HCT116 (cell line): ENCODE measurements at regions not wholly inside any gene's neighbourhood (a gene's known extent, or its start where the extent isn't known, plus 50 kb on each side); places are given as distances from the start of the nearest gene placed in this dataset.

Experiments
- ATAC-seq: fragments of 200-7000 bp; cut with Tn5 transposase; 2 replicates; pipeline ENCODE4 v1.9.1; 2020; ENCODE audit warnings: mild to moderate bottlenecking, moderate library complexity
- BruUV-seq: library from RNA; stranded (reverse); fragments of 400-500 nt; replicated peaks from 2 replicates; lab custom pipeline; 2021; lab: Mats Ljungman, UMichigan
- CTCF ChIA-PET: fragments of 300-600 bp; sonication (Branson Sonifier 250); formaldehyde crosslinking; loops from one replicate; lab custom pipeline; 2021; ENCODE audit warnings: antibody characterized with exemption; lab: Charles Lee
- POLR2A ChIA-PET: fragments of 300-600, 350-600 bp; sonication (Branson Sonifier 250); formaldehyde crosslinking; loops from one replicate; lab custom pipeline; 2021; ENCODE audit warnings: antibody characterized with exemption; lab: Charles Lee
- RAD21 ChIA-PET, 2 experiments: fragments of 300-600 bp; sonication (Branson Sonifier 250); formaldehyde crosslinking; loops; one replicate each; lab custom pipeline; 2023; ENCODE audit warnings: low total read pairs in 2 of 2; ENCODE audit not compliant: uncharacterized antibody in 2 of 2, unreplicated experiment in 2 of 2, low non-redundant PET in 1 of 2; lab: Charles Lee
- DNase-seq: peaks from one replicate; pipeline ENCODE4 v3.0.0-alpha.2; 2010; ENCODE audit warnings: low read depth, low spot score
- H2AFZ ChIP-seq: fragments of 200-600 bp; shearing (Covaris generic), sonication (generic); 2 replicates; pipeline ENCODE4 v1.6.1; 2017; ENCODE audit warnings: low read depth, mixed run types, mixed read lengths, antibody characterized with exemption, low read length; ENCODE audit not compliant: poor library complexity, severe bottlenecking
- H3K27ac ChIP-seq: 2 replicates; pipeline ENCODE4 v1.5.1; 2012; ENCODE audit warnings: low read depth, low read length
- H3K27me3 ChIP-seq: fragments of 200-600 bp; sonication (generic); 2 replicates; pipeline ENCODE4 v1.6.1; 2016; ENCODE audit warnings: mixed run types, low read length, mixed read lengths; ENCODE audit not compliant: insufficient read depth
- H3K36me3 ChIP-seq, 2 experiments: fragments of 200-500 bp in 1 of 2; fragments of 200-600 bp in 1 of 2; sonication (Bioruptor generic) in 1 of 2; sonication (generic) in 1 of 2; 2 replicates each; pipeline versions ENCODE4 v1.5.1 to v1.6.1; 2014 to 2016; ENCODE audit warnings: low read length in 2 of 2, inconsistent platforms in 1 of 2, mixed read lengths in 1 of 2, mixed run types in 1 of 2; ENCODE audit not compliant: insufficient read depth in 2 of 2, control insufficient read depth in 1 of 2
- H3K4me1 ChIP-seq, 2 experiments: fragments of 200-600 bp in 1 of 2; sonication (generic) in 1 of 2; 2 replicates each; pipeline versions ENCODE4 v1.5.1 to v1.6.1; 2012 to 2017; ENCODE audit warnings: low read length in 2 of 2, inconsistent platforms in 1 of 2, mild to moderate bottlenecking in 1 of 2, mixed read lengths in 1 of 2, mixed run types in 1 of 2, moderate library complexity in 1 of 2; ENCODE audit not compliant: insufficient read depth in 2 of 2, control insufficient read depth in 1 of 2
- H3K4me2 ChIP-seq: fragments of 200-600 bp; sonication (generic); 2 replicates; pipeline ENCODE4 v1.6.1; 2017; ENCODE audit warnings: mixed run types, low read length, mixed read lengths
- H3K4me3 ChIP-seq, 2 experiments: fragments of 200-600 bp in 1 of 2; sonication (generic) in 1 of 2; replicated peaks in 1 of 2; 2 replicates each; pipeline ENCODE4 v1.5.1; 2011 to 2016; ENCODE audit warnings: low read length in 2 of 2, control low read depth in 1 of 2, low read depth in 1 of 2, mild to moderate bottlenecking in 1 of 2, mixed read lengths in 1 of 2, mixed run types in 1 of 2
- H3K79me2 ChIP-seq: fragments of 200-600 bp; sonication (generic); 2 replicates; pipeline ENCODE4 v1.6.1; 2017; ENCODE audit warnings: mild to moderate bottlenecking, mixed run types, low read length, moderate library complexity, mixed read lengths; ENCODE audit not compliant: insufficient read depth
- H3K9ac ChIP-seq: fragments of 200-600 bp; sonication (generic); 2 replicates; pipeline ENCODE4 v1.6.1; 2016; ENCODE audit warnings: low read length, mixed read lengths
- H3K9me2 ChIP-seq: fragments of 200-600 bp; sonication (generic), shearing (Covaris generic); 2 replicates; pipeline ENCODE4 v1.6.1; 2017; ENCODE audit warnings: mixed run types, mild to moderate bottlenecking, moderate library complexity; ENCODE audit not compliant: insufficient read depth
- H3K9me3 ChIP-seq, 2 experiments: fragments of 200-500 bp in 1 of 2; fragments of 200-600 bp in 1 of 2; sonication (Bioruptor generic) in 1 of 2; sonication (generic) in 1 of 2; 2 replicates each; pipeline ENCODE4 v1.6.1; 2014 to 2017; ENCODE audit warnings: low read length in 2 of 2, mixed read lengths in 2 of 2, inconsistent platforms in 1 of 2, low read depth in 1 of 2, mild to moderate bottlenecking in 1 of 2, mixed run types in 1 of 2, moderate library complexity in 1 of 2; ENCODE audit not compliant: control insufficient read depth in 1 of 2, insufficient read depth in 1 of 2
- H4K20me1 ChIP-seq: fragments of 200-600 bp; sonication (generic), shearing (Covaris generic); 2 replicates; pipeline ENCODE4 v1.6.1; 2017; ENCODE audit warnings: mixed run types, mild to moderate bottlenecking, moderate library complexity; ENCODE audit not compliant: insufficient read depth
- ATF3 ChIP-seq: IDR thresholded peaks from 2 replicates; pipeline ENCODE4 v1.6.1; 2012
- CEBPB ChIP-seq: IDR thresholded peaks from 2 replicates; pipeline ENCODE4 v1.6.1; 2012; ENCODE audit warnings: low read depth
- EGR1 ChIP-seq: IDR thresholded peaks from 2 replicates; pipeline ENCODE4 v1.6.1; 2012; ENCODE audit warnings: low read depth
- ELF1 ChIP-seq: IDR thresholded peaks from 2 replicates; pipeline ENCODE4 v1.6.1; 2012; ENCODE audit warnings: low read depth, borderline replicate concordance
- EZH2 ChIP-seq: fragments of 200-600 bp; sonication (generic); IDR thresholded peaks from 2 replicates; pipeline ENCODE4 v1.6.1; 2017; ENCODE audit warnings: antibody characterized with exemption, mixed run types
- FOSL1 ChIP-seq: IDR thresholded peaks from 2 replicates; pipeline ENCODE4 v1.6.1; 2012; ENCODE audit warnings: low read depth
- JUND ChIP-seq: IDR thresholded peaks from 2 replicates; pipeline ENCODE4 v1.6.1; 2012
- MAX ChIP-seq: IDR thresholded peaks from 2 replicates; pipeline ENCODE4 v1.6.1; 2012
- POLR2A ChIP-seq: IDR thresholded peaks from 2 replicates; pipeline ENCODE4 v1.7.0; 2011; ENCODE audit warnings: borderline replicate concordance; ENCODE audit not compliant: insufficient read depth, insufficient read length; ENCODE audit errors: extremely low read depth
- POLR2AphosphoS5 ChIP-seq: IDR thresholded peaks from 2 replicates; pipeline ENCODE4 v1.6.1; 2011; ENCODE audit warnings: mild to moderate bottlenecking, low read depth, low read length, moderate library complexity
- RAD21 ChIP-seq: IDR thresholded peaks from 2 replicates; pipeline ENCODE4 v1.6.1; 2012; ENCODE audit warnings: low read depth, mild to moderate bottlenecking
- SRF ChIP-seq: IDR thresholded peaks from 2 replicates; pipeline ENCODE4 v1.6.1; 2012; ENCODE audit warnings: low read depth
- TCF7L2 ChIP-seq: IDR thresholded peaks from 2 replicates; pipeline ENCODE4 v1.7.0; 2011; ENCODE audit warnings: borderline replicate concordance, inconsistent platforms; ENCODE audit not compliant: insufficient read depth, insufficient read length; ENCODE audit errors: extremely low read depth
- YY1 ChIP-seq: IDR thresholded peaks from 2 replicates; pipeline ENCODE4 v1.6.1; 2011; ENCODE audit warnings: low read length, low read depth, moderate library complexity, mild to moderate bottlenecking; ENCODE audit not compliant: insufficient replicate concordance; ENCODE audit errors: extremely low read depth
- ZBTB33 ChIP-seq: IDR thresholded peaks from 2 replicates; pipeline ENCODE4 v1.6.1; 2011; ENCODE audit warnings: mild to moderate bottlenecking, low read length, moderate library complexity; ENCODE audit not compliant: insufficient replicate concordance; ENCODE audit errors: extremely low read depth
- ZNF274 ChIP-seq: fragments of 200-500 bp; sonication (Bioruptor generic); IDR thresholded peaks from 2 replicates; pipeline ENCODE4 v1.6.1; 2014; ENCODE audit warnings: mild to moderate bottlenecking, low read depth, low read length, inconsistent platforms
- intact Hi-C: fragments of 100-400 bp; cut with micrococcal nuclease; formaldehyde crosslinking; loops from 2 replicates; pipeline ENCODE4 v1.10.0; 2022

- Histone ChIP-seq H3K4me2 (no peak overlapping the region), H3K4me3 (no peak overlapping the region), H2AFZ (no peak overlapping the region), H3K36me3 (no peaks in the 10 kb centered on the region), H3K79me2 (no peaks in the 10 kb centered on the region), H3K4me1 (no peaks in the 10 kb centered on the region), H3K9me3 (no peaks in the 10 kb centered on the region), H3K27ac (no peak overlapping the region), H3K9ac (no peak overlapping the region), H4K20me1 (no peaks in the 10 kb centered on the region), H3K9me2 (no peaks in the 10 kb centered on the region), H3K27me3 (no peaks in the 10 kb centered on the region)
- DNase-seq = no peak
- BruUV-seq = no TSS peak
- no peak for ATAC-seq
- ChIA-PET POLR2A (no interaction called here), RAD21 (no interaction called here), CTCF (no interaction called here)
- intact Hi-C loops = no loop called here
- no peak for TF ChIP-seq POLR2A
- no peak for TF ChIP-seq RAD21
- no peak for TF ChIP-seq ZNF274
- no peak for TF ChIP-seq TCF7L2
- no peak for TF ChIP-seq MAX
- no peak for TF ChIP-seq FOSL1
- TF ChIP-seq JUND = no peak
- no peak for TF ChIP-seq EGR1
- TF ChIP-seq SRF = no peak
- no peak for TF ChIP-seq POLR2AphosphoS5
- no peak for TF ChIP-seq ELF1
- TF ChIP-seq ZBTB33 = no peak
- TF ChIP-seq CEBPB = no peak
- no peak for TF ChIP-seq EZH2
- TF ChIP-seq YY1 = no peak
- TF ChIP-seq ATF3 = no peak
Measured at GRCh38 chr3:178062126-178062525, 474.1 kb upstream of the KCNMB2 start.
